ENCODE measurements at regions not wholly inside any gene's neighbourhood (a gene's known extent, or its start where the extent isn't known, plus 50 kb on each side); places are given as distances from the start of the nearest gene placed in this dataset.

- TF ChIP-seq ARID4A (CRISPR knock-in tag; IDR thresholded peaks at IDR 0.05; ENCODE audit: borderline replicate concordance) (no peak), ZNF451 (CRISPR knock-in tag; IDR thresholded peaks at IDR 0.05) (no peak), ZNF687 (CRISPR knock-in tag; IDR thresholded peaks at IDR 0.05) (no peak), YEATS4 (CRISPR knock-in tag; IDR thresholded peaks at IDR 0.05; ENCODE audit: borderline replicate concordance) (no peak), ZNF280B (CRISPR knock-in tag; IDR thresholded peaks at IDR 0.05; ENCODE audit: borderline replicate concordance) (no peak), ATF2 (CRISPR knock-in tag; IDR thresholded peaks at IDR 0.05) (no peak)
Measured at GRCh38 chr11:44366741-44367140, 56.8 kb upstream of the ALX4 start (continued).
